Naive thymus-derived CD8-positive, alpha-beta T cell (primary cell): ENCODE measurements at regions not wholly inside any gene's neighbourhood (a gene's known extent, or its start where the extent isn't known, plus 50 kb on each side); places are given as distances from the start of the nearest gene placed in this dataset.

ENCODE experiments used
- ATAC-seq, 2 donors: fragments of 150-1000 bp; cut with Tn5 transposase in 1 of 2; sonication (Bioruptor Pico), chemical (Tn5 transposase) in 1 of 2; 1 replicate in 1 of 2; 2 replicates in 1 of 2; pipeline ENCODE4 v1.10.0; 2021; ENCODE audit warnings: mild to moderate bottlenecking in 2 of 2, moderate library complexity in 2 of 2
- POLR2A ChIA-PET: fragments of 350-600 bp; sonication (Branson Sonifier 250); formaldehyde crosslinking; loops from one replicate; lab custom pipeline; 2021; ENCODE audit warnings: antibody characterized with exemption; lab: Charles Lee
- DNase-seq, 10 donors: peaks; one replicate each; pipeline versions ENCODE4 v3.0.0 to v3.0.0-alpha.2; 2020 to 2022
- H3K27ac Mint-ChIP-seq, 10 donors: one replicate each; pipeline ENCODE4 v1.8.0; 2020 to 2022; ENCODE audit warnings: mild to moderate bottlenecking in 10 of 10, mixed read lengths in 10 of 10, moderate library complexity in 4 of 10, inconsistent platforms in 1 of 10
- H3K27me3 Mint-ChIP-seq, 5 donors: one replicate each; pipeline ENCODE4 v1.8.0; 2021 to 2022; ENCODE audit warnings: mixed read lengths in 5 of 5
- H3K36me3 Mint-ChIP-seq, 3 donors: one replicate each; pipeline ENCODE4 v1.8.0; 2020 to 2022; ENCODE audit warnings: mixed read lengths in 3 of 3, mild to moderate bottlenecking in 2 of 3, inconsistent platforms in 1 of 3
- H3K4me1 Mint-ChIP-seq, 4 donors: one replicate each; pipeline ENCODE4 v1.8.0; 2021 to 2022; ENCODE audit warnings: mixed read lengths in 4 of 4
- H3K4me3 Mint-ChIP-seq, 10 donors: one replicate each; pipeline ENCODE4 v1.8.0; 2020 to 2022; ENCODE audit warnings: mild to moderate bottlenecking in 10 of 10, mixed read lengths in 10 of 10, moderate library complexity in 6 of 10, inconsistent platforms in 1 of 10
- H3K9me3 Mint-ChIP-seq, 9 donors: one replicate each; pipeline ENCODE4 v1.8.0; 2020 to 2022; ENCODE audit warnings: mixed read lengths in 9 of 9, mild to moderate bottlenecking in 3 of 9, inconsistent platforms in 1 of 9, moderate library complexity in 1 of 9

DNA sequence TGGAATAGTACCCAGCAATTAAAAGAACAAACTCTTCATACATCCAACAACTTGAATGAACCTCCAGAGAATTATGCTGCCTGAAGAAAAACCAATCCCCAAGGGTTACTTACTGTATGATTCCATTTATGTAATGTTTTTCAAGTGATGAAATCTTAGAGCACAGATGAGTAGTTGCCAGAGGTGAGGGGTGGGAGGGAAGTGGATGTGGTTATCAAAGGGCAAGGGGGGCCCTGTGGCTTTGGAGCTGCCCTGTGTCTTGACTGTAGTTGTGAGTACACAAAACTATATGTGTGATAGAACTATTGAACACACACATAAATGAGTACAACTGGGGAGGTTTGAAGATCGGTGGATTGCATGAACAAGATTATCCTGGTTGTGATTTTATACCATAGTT, 115.8 kb upstream of the SLC25A48 start:
- no peak overlapping the region for H3K4me3 Mint-ChIP-seq
- H3K4me1 Mint-ChIP-seq: no peaks in the 10 kb centered on the region
- H3K9me3 Mint-ChIP-seq: no peaks in the 10 kb centered on the region
- H3K27ac Mint-ChIP-seq: no peak overlapping the region
- no peak for ATAC-seq
- H3K36me3 Mint-ChIP-seq: no peaks in the 10 kb centered on the region
- peaks cover 2 to 8% (median 6%) of the 10 kb centered on the region in 5 donors for H3K27me3 Mint-ChIP-seq
- no peak for DNase-seq
- POLR2A ChIA-PET: no interaction called here

DNA sequence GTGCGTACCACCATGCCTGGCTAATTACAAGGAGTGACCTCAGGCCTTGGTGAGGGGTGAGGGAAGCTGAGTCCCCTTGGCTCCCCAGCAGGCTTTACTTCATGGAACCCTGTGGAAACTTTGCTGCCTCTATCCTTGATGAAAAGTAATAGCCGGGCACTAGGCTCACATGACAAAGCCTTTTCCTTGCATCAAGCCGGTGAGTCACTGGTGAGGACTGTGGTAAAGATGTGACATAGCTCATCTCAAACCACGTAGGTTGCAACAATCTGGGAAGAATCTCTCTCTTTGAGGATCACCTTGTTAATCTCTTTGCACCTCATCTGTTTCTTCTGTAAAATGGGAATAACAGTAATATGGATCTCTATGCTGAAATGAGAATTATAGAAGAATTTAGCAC, 116.3 kb upstream of the SLC25A48 start:
- ATAC-seq: no peak
- Mint-ChIP-seq H3K27me3 (peaks cover 2 to 8% (median 4%) of the 10 kb centered on the region in 5 donors), H3K27ac (no peak overlapping the region), H3K36me3 (no peaks in the 10 kb centered on the region), H3K9me3 (no peaks in the 10 kb centered on the region), H3K4me1 (no peaks in the 10 kb centered on the region), H3K4me3 (no peak overlapping the region)
- DNase-seq: no peak
- POLR2A ChIA-PET: no interaction called here

DNA sequence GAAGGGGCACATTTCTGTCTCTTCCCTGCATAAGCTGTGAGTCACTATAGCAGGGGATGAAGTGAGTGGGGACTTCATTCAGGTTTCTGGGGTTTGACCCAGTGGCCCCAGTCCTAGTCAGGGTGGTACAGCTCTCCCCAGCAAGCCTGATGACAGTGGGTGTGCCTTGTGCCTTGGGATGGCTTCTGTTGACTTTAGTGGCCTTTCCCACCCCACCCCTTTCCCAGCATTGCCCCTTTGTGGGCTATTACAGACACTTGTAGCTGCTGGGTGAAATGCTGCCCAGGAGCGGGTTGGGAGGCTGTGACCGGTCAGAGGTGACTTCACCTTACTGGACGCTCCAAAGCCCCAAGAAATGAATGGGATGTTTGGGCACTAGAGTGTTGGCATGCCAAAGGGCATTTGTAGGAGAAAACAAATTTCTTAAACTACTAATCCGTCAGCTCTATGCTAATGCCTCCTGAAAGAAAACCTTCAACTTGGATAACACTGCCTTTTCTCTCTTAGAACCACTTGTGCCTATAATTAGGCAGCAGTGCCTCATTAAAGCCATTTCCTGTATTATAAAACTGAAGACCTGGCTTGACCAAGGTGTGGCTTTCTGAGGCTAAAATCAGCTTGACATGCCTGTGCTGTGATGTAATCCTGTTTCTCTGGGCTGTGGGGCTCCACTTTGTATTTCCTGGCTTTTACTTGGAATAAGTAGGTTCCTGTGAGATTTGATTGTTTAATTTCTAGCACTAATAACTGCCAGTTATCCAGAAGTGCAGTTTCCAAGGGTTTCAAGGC, 119.0 kb upstream of the SLC25A48 start:
- no peak overlapping the region for H3K4me3 Mint-ChIP-seq
- peaks cover 2 to 5% (median 4%) of the 10 kb centered on the region in 5 donors for H3K27me3 Mint-ChIP-seq
- ATAC-seq (no peak), DNase-seq (no peak)
- H3K36me3 Mint-ChIP-seq: no peaks in the 10 kb centered on the region
- H3K27ac Mint-ChIP-seq: no peak overlapping the region
- H3K9me3 Mint-ChIP-seq: peaks cover 0 to 3% (median 0%) of the 10 kb centered on the region in 9 donors
- POLR2A ChIA-PET: no interaction called here
- no peaks in the 10 kb centered on the region for H3K4me1 Mint-ChIP-seq

DNA sequence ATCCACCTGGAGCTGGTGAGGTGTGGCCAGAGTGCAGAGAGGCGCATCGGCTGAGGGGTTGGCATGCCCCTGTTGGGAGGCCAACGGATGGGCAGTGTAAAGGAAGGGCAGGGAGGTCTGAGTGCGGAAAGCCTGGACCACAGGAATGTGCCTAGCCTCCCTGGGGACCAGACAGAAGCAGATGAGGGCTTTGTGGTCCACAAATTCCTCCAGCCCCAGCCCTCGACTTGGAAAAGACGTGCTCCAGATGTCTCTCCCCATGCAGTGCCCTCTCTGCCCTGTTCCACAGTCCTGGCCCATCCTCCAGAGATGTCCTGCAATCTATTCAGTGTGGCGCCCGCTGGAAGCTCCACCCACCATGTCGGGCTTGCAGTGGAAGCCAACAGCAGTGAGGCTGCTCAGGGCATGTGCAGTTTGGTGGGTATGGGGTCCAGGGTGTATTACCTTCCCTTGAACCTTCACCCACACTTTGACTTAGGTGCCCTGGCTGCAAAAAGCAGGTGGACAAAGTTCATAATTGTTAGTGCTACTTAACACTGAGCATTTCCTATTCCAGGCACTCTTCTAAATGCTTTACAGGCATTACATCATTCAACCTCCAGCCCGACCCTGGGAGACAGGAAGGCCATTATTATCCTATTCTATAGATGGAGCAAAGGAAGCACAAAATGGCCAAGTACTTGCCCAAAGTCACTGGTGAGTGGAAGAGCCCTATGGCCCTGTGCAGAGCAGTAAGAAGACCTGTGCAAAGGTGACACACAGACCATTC, 120.2 kb upstream of the SLC25A48 start:
- Mint-ChIP-seq H3K27me3 (peaks cover 0 to 4% (median 2%) of the 10 kb centered on the region in 5 donors), H3K9me3 (peaks cover 0 to 3% (median 0%) of the 10 kb centered on the region in 9 donors), H3K4me1 (no peaks in the 10 kb centered on the region), H3K4me3 (no peak overlapping the region), H3K27ac (no peak overlapping the region), H3K36me3 (no peaks in the 10 kb centered on the region)
- ATAC-seq (no peak), DNase-seq (no peak)
- POLR2A ChIA-PET: no interaction called here

- Mint-ChIP-seq H3K4me1 (no peaks in the 10 kb centered on the region), H3K36me3 (no peaks in the 10 kb centered on the region), H3K9me3 (peaks cover 0 to 3% (median 0%) of the 10 kb centered on the region in 9 donors), H3K4me3 (no peak overlapping the region), H3K27ac (no peak overlapping the region), H3K27me3 (peaks cover 0 to 6% (median 2%) of the 10 kb centered on the region in 5 donors)
- POLR2A ChIA-PET: no interaction called here
- ATAC-seq (no peak), DNase-seq (no peak)
Observed at GRCh38 chr5:135713161-135713915, 121.1 kb upstream of the SLC25A48 start.

GRCh38 chr5:135711911-135712310, 122.6 kb upstream of the SLC25A48 start:
- Mint-ChIP-seq H3K27me3 (peaks cover 0 to 11% (median 2%) of the 10 kb centered on the region in 5 donors), H3K36me3 (no peaks in the 10 kb centered on the region), H3K4me1 (no peaks in the 10 kb centered on the region), H3K27ac (no peak overlapping the region), H3K9me3 (peaks cover 0 to 3% (median 0%) of the 10 kb centered on the region in 9 donors), H3K4me3 (no peak overlapping the region)
- DNase-seq (no peak), ATAC-seq (no peak)
- POLR2A ChIA-PET: no interaction called here

DNA sequence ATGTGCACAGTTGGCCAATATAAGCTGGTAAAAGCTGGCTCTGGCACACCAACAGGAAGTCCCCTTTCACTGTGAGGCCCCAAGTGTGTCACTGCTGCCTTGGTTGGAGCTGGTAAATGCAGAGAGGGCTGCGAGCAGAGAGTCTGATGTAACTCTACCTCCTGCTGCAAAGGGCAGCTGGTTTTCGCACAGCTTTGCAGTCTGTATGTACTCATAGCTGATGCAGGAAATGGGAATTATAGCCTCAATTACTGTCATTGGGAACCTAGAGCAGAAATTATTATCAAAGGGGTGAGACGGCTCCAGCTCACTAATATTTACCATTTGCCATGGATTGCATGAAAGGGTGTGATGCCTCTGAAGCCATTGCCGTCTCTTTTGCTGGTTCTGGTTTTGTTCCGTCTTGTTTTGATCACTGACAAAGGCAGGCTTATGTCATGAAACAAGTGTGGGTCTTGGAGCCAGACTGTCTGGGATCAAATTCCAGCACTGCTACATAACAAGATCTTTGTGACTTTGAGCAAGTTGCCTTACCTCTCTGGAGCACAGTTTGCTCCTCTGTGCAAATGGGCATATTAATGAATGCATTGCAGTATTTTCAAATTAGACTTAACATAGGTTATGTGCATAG, 124.3 kb upstream of the SLC25A48 start:
- POLR2A ChIA-PET: no interaction called here
- Mint-ChIP-seq H3K9me3 (peaks cover 0 to 3% (median 0%) of the 10 kb centered on the region in 9 donors), H3K27ac (no peak overlapping the region), H3K36me3 (no peaks in the 10 kb centered on the region), H3K4me3 (no peak overlapping the region), H3K4me1 (no peaks in the 10 kb centered on the region), H3K27me3 (peaks cover 0 to 15% (median 2%) of the 10 kb centered on the region in 5 donors)
- no peak for DNase-seq
- ATAC-seq: no peak

DNA sequence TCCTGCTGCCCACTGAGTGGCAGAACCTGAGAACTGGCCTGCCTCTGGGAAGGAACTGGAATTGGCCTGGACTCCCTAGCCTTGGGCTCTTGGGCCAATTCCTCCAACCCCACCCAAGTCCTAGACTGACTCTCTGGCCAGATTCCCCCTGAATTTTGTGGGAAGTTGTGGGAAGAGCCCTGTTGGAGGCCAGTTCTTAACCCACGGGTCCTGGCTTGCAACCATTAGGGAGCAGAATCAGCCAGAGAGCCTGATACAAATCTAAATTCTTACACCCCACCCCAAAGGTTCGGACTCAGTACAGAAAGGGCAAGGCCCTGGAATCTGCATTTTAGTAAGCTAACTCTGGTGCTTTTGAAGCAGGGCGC, 125.3 kb upstream of the SLC25A48 start:
- H3K27me3 Mint-ChIP-seq: peaks cover 0 to 11% (median 0%) of the 10 kb centered on the region in 5 donors
- DNase-seq: no peak
- ATAC-seq: no peak
- H3K4me3 Mint-ChIP-seq: no peak overlapping the region
- H3K4me1 Mint-ChIP-seq: no peaks in the 10 kb centered on the region
- H3K27ac Mint-ChIP-seq: no peak overlapping the region
- no peaks in the 10 kb centered on the region for H3K36me3 Mint-ChIP-seq
- peaks cover 0 to 3% (median 0%) of the 10 kb centered on the region in 9 donors for H3K9me3 Mint-ChIP-seq
- POLR2A ChIA-PET: no interaction called here

DNA sequence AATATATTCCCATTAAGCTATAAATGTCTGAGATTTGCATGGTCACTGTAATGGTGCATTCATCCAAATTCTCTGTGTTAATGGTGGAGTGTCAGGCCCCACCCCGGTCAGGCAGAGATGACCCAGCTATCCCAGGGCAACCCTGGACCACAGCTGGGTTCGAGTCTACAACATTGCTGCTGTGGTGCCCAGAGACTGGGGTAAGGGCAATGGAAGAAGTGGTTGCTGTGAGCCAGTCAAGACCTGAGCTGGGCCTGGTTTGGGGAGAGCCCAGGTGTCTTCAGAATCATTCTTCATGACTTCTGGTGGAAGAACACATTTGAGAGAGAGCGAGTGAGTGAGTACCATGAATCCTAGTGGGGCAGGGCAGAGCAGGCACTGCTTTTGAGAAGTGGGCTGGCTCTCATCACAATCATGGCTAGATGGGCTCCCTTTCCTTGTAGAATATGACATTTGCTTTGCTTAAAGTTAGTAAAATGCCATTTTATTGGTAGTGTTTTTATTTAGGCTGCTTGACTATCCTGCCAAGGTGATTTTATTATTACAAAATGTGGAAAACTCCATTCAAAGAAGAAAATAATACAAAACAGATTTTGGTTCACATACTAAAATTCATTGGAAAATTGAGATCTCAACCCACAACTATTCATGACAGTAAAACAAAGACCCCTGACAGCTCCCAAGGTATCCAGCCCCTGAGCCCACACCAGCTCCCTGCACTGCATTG, 125.8 kb upstream of the SLC25A48 start:
- Mint-ChIP-seq H3K36me3 (no peaks in the 10 kb centered on the region), H3K4me1 (no peaks in the 10 kb centered on the region)

DNA sequence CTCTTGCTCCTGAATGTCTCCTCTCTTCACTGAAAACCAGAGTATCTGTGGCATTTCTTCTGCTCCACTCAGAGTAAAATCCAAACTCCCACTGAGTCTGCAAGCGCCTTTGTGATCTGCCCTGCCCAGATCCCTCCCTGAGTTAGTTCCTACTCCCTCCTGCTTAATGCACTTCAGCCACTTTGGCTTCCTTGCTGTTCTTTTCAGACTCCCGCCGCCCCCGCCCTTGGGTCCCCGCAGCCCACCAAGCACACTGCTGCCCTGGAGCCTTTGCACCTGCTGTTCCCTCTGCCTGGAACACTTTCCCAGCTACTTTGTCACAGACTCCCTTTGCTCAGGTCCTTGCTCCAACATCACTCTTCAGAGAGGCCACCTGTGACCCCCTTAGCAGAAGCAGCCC, 127.2 kb upstream of the SLC25A48 start:
- H3K27ac Mint-ChIP-seq: no peak overlapping the region
- H3K36me3 Mint-ChIP-seq: no peaks in the 10 kb centered on the region
- peaks cover 0 to 15% (median 0%) of the 10 kb centered on the region in 5 donors for H3K27me3 Mint-ChIP-seq
- POLR2A ChIA-PET: no interaction called here
- H3K4me1 Mint-ChIP-seq: no peaks in the 10 kb centered on the region
- peaks cover 0 to 3% (median 0%) of the 10 kb centered on the region in 9 donors for H3K9me3 Mint-ChIP-seq
- no peak for DNase-seq
- H3K4me3 Mint-ChIP-seq: no peak overlapping the region
- ATAC-seq: no peak

More for the DNA sequence above, 125.8 kb upstream of the SLC25A48 start:
- DNase-seq (no peak), ATAC-seq (no peak)
- POLR2A ChIA-PET: no interaction called here
- H3K27me3 Mint-ChIP-seq: peaks cover 0 to 13% (median 0%) of the 10 kb centered on the region in 5 donors
- H3K4me3 Mint-ChIP-seq: no peak overlapping the region
- H3K9me3 Mint-ChIP-seq: peaks cover 0 to 3% (median 0%) of the 10 kb centered on the region in 9 donors
- no peak overlapping the region for H3K27ac Mint-ChIP-seq

DNA sequence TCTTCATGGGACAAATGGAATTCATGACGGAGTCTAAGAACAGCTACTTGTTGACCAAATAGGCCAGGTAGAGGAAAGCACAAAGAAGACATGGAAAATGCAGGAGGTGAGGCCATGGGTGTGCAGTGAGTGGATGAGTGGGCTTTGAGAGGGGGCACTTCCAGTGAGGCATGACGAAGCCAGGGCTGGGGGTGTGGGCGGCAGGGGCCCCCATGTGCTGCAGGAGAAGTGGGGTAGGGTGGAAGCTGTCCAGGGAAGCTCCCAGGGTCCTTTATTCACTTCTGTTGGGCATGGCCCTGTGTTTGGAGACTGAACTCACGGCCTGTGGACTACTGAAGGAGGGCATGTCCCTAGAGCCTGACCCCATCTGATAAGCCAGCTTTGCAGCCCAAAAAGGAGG, 127.6 kb upstream of the SLC25A48 start:
- Mint-ChIP-seq H3K4me1 (no peaks in the 10 kb centered on the region), H3K27ac (no peak overlapping the region), H3K4me3 (no peak overlapping the region), H3K36me3 (no peaks in the 10 kb centered on the region), H3K9me3 (peaks cover 0 to 3% (median 0%) of the 10 kb centered on the region in 9 donors), H3K27me3 (peaks cover 0 to 15% (median 0%) of the 10 kb centered on the region in 5 donors)
- DNase-seq (no peak), ATAC-seq (no peak)
- POLR2A ChIA-PET: no interaction called here

DNA sequence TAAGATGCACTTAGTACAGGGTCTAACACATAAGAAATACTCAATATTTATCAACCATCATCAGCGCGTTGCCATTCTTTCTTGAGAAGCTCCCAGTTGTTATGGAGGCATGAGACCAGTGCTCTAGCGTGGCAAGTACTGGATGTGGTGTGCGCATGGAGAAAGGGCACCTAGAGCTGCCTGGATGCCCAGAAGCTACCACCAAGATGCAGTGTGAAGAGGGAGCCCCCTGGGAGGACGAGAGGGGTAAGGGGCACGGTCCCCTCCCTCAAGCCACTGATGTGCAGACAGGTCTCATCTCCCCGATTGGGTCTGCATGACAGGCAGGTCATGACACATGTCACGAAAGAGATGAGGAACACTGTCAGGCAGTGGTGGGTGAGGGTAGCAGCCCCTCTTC, 127.7 kb upstream of the CXCL14 start:
- H3K9me3 Mint-ChIP-seq: no peaks in the 10 kb centered on the region
- POLR2A ChIA-PET: no interaction called here
- no peak overlapping the region for H3K27ac Mint-ChIP-seq
- no peaks in the 10 kb centered on the region for H3K36me3 Mint-ChIP-seq
- H3K27me3 Mint-ChIP-seq: peaks cover 0 to 15% (median 0%) of the 10 kb centered on the region in 5 donors
- ATAC-seq (no peak), DNase-seq (no peak)
- no peaks in the 10 kb centered on the region for H3K4me1 Mint-ChIP-seq
- no peak overlapping the region for H3K4me3 Mint-ChIP-seq
